ENCODE measurements at regions not wholly inside any gene's neighbourhood (a gene's known extent, or its start where the extent isn't known, plus 50 kb on each side); places are given as distances from the start of the nearest gene placed in this dataset.
"Not testable (repeated sequence)": the region's sequence is repeated elsewhere in the genome, so short reads cannot be mapped to it uniquely, and the experiment has no call there.

DNA sequence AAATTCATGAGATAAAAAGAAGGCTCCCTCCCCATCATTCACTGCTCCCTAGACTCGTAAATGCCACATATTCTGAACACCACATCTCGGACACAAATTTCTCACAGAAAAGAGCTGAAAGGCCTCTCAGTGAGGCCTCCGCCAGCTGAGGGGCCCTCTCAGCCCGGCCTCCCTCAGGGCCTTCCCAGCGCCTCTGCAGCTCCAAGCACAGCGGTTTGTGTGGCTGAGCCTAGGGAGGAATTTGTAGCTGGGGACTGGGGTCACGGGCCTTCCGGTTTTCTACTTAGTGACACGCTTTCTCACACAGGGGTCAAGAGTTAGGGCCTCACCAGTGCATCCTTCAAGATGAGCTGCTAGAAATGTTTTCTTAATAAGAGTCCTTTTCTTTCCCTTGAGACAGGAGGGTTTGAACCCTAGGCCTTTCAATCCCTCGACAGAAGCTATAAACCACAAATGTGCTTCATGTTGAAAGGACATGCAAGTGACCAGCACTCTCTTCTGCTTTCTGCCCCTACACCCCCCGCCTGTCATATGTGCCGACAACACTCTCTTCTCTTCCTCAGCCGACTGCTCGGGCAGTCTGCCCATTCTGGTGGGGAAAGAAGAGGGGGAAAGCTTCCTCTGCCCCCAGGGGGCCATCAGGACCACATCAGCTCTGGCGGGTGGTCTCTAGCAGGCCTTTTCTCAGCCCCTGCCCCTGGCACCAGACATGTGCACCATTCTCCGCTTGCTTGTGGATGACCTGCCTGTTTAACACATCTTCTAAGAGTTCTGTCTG lies 104.9 kb downstream of the CHIC2 start:
- DNase-seq, result no peak

DNA sequence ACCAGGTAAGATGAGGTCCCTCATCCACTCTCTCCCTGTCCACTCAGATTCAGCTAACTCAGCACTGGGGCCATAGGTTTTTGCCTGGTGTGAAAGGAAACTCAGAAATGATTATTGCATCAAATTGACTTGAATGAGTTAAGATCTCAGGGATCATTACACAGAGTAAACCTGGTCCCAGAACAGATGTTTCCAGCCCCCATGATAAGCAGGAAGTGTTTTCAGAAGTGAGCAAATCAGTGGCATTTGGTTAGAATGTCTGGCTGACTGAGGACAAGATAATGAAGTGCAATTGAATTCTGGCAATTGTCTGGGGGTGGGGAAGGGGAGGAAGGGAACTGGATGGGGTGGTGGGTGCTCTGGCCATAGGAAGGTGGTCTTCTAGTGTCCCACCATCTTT lies 108.0 kb downstream of the CHIC2 start:
- no peak for DNase-seq

DNA sequence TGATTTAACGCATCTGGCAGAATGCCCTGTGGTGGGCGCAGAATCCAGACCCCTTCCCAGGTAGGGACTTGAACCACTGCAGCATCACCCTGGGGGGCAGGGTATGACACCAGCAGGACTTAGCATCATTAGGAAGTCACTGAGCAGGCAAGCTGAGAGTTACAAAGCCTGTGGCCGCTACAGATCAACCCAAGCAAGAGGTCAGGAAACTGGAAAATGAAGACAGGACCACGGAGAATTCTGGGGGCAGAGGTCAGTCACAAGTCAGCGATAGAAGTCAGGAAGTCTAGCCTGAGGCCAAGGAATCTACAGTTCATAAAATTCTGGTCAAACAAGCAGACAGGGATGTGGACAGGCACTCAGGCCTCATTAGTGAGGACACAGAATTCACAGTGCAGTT lies 108.4 kb downstream of the CHIC2 start:
- DNase-seq, result no peak

DNA sequence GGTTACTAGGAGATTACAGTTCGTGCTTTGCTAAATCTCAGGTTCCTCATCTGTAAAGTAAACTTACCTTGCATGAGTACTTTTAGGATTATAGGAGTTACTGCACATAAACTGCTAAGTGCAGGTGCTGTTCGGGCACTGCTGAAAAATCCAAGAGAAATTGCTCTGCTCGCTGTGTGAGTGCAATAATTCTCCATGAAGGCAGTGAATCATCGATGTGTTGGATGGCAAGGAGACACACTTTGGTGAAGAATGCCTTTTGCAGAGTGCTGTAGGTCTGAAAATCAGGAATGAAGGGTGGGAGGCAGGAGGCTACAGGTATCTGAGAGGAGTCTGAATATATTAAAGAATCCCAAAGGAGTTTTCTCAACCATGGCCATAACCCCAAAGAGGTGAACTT lies 113.0 kb downstream of the CHIC2 start:
- no peak for DNase-seq

DNA sequence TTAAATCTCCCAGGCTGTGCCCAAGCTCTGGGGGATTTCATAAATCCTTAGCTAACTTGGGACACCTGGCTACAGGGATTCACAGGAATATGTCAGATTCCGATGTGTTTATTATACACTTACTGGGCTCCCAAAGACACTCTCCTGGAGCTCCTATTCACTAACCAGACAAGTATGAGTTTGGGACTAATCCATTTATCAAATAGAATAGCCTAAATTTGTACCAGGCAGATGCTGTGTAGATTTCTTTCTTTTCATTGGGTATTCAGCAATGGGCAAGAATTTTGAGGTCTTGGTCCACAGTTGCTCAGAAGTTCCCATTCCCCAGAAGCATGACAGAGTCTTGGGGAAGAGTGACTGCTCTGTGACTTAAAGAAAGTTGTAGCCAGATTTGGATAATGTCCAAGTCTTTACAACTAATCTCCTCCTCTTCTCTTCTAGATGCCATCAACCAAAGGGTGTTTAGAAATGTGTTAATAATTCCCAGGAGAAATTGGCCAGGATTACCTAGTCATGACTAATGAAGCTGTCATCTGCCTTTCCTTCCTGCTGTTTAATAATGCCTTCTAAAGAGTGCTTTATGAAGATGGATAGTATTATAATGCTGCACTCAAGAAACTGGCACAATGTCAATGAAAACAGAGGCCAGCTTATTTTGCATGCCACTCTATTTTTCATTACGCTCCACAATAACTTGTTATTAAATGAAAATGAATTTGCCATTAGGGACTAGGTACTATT lies 120.9 kb downstream of the CHIC2 start:
- DNase-seq, result no peak

DNA sequence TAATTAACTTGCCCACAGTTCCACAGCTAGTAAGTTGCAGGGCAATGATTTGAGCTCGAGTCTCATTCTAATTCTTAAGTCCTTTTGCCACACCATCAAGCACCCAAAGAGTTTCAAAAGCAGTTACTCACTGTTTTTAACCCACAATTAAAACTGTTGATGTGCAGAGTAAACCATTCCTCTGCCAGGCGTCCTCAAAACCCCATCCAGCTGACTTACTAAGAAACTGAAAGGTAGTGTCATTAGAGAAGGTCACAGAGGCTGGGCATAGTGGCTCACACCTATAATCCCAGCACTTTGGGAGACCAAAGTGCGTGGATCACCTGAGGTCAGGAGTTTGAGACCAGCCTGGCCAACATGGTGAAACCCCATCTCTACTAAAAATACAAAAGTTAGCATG lies 121.7 kb downstream of the CHIC2 start:
- no peak for DNase-seq

DNA sequence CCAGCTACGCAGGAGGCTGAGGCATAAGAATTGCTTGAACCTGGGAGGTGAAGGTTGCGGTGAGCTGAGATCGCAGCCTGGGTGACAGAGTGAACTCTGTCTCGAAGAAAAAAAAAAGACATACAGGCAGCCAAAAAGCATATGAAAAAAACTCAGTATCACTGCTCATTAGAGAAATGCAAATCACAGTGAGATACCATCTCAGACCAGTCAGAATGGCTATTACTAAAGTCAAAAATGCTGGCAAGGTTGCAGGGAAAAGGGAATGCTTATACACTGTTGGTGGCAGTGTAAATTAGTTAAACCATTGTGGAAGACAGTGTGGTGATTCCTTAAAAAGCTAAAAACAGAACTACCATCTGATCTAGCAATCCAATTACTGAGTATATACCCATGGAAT lies 123.1 kb downstream of the CHIC2 start:
- DNase-seq, result no peak

DNA sequence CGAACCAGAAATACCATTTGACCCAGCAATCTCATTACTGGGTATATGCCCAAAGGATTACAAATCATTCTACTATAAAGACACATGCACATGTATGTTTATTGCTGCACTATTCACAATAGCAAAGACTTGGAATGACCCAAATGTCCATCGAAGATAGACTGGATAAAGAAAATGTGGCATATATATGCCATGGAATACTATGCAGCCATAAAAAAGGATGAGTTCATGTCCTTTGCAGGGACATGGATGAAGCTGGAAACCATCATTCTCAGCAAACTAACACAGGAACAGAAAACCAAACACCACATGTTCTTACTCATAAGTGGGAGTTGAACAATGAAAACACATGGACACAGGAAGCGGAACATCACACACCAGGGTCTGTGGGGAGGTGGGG lies 124.5 kb downstream of the CHIC2 start:
- not testable (repeated sequence) for DNase-seq

DNA sequence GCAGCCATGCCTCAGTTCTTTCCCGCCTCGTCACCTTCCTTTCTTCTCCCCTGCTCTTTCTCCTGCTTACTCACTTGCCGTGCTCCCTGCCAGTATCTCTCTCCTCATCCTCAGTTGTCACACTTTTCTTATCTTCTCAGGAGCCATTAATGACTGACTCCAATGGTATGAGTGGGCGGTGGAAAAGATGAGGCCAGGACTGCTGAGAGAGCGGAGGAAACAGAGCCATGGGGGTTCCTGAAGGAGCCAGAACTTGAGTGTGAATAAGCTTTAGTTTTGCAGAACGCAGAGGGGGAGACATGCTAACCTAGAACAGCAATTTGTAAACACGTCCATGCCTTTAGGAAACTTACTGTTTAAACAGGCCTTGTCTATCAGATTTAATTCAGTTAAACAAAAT lies 126.5 kb downstream of the CHIC2 start:
- DNase-seq, result no peak

DNA sequence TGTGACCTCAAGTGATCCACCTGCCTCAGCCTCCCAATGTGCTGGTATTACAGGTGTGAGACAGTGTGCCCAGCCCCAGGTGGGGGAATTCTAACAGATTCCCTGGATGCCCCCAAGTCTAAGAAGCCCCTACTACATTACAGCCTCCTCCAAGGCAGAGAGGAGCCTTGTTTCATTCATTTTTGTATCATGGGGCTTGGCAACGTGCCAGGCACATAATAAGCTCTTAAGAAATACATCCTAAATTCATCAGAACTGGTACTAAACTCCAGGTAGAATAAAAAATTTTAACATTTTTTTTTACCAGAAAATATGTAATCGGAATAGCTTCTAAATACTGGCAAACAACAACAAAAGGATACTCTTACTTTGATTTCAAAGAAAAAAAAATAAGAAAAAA lies 127.1 kb downstream of the CHIC2 start:
- DNase-seq, result no peak

DNA sequence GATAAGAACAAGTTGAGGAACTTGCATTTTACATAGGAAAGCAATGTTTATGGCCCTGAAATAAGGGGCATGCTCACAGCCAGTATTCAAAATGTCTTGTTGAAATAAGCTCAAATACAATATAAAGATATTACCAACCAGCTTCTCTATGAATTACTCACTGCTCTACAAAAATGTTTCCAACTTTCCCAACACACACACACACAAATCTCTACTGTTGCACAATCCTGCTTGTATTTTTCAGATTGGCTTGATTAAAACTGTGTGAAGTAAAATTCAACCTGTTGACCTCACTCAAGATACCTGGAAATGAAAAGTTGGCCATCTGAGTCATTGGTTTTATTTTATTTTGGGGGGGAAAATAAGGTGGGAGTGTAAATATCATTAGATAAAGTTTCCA lies 128.6 kb downstream of the CHIC2 start:
- DNase-seq, result no peak

DNA sequence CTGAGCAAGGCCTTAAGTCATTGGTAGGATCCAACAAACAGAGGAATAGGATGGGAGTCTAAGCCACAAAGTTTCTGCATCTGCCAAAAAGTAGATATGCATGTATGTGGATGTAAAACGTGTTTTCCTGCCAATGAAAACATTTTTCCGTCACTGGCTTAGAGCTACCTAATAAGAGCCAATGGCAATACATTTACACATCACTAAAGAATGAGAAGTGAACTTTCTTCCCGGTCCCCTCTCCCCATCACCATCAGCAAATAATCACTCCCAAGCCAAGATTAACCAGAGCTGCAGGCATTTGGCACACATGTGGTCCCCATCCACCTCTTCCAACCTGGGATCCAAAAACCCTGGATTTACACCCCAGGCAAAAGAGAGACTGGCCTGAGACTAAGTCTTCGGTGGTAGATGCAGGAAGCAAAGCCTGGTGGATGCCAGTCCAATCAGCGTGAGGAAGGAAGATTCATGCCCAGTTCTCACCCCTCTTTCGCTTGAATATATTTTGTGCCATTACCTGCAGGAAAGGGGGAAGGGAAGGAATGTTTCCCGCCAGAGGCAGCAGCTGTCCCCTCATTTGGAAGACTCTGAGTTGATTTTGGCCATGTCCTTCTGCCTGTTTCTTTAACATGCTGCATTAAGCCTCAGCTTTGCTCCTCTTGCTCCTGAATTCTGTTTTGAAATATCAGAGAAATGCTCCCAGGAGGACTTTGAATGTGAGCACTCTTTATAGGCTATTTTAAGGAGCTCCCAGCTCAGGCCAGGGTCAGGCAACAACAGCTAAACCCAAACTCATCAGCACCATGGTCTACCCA lies 131.4 kb downstream of the CHIC2 start:
- DNase-seq, result no peak

DNA sequence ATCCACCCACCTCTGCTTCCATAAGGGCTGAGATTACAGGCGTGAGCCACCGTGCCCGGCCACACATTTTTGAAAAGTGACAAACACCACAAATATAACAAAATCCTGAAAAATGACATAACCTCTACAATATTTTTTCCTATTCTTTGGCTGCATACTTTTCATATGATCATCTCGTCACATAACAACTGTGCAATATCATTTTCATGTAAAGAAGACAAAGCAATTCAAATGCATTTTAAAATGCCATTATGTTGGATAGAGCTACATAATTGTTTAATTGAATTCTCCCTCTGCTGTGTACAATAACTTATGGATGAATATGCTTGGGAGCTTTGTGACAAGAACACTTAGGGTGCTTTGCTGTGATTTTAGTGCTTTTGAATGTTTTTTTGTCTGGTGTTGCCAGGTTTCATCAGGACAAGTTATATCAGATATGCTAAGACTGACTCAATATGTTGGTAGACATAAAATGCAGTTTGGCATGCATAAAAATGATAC lies 132.9 kb downstream of the CHIC2 start:
- no peak for DNase-seq

DNA sequence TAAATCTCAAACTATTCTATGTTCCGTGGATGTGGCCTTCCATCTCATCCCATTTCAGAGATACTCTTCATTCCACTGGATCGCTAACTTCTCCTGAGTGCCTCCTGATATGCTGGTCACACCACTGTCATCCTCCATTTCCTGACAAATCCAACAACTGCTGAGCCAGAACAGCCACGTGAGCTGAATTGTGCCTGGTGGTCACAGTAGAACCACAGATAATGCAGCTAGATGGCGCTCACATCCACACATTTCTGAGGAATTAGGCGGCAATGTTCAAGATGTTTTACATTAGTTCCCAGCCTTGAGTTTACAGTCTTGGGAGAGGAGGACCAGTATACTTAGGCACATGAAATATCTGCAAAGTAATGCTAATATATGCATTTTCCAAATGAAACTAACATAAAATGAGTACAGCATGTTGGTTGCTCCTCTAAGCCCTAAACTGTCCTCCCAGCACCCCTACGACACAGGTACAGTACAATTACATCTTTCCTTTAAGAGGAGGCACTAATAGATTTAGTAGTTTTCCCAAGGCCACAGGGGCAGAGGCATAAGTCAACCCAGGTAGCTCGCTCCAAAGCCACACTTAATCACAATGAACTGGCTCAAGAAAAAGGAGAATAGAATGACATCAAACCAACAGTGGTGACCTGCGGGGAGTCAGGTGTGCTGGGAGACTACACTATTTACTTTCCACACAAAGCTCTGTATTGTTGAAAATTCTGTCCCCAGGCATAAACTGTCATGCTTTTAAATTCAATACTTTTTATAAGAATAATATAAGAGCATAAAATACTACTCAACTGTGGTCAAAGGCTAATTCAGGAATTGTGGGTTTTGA lies 134.2 kb downstream of the CHIC2 start:
- peak; percentile 49 for DNase-seq

DNA sequence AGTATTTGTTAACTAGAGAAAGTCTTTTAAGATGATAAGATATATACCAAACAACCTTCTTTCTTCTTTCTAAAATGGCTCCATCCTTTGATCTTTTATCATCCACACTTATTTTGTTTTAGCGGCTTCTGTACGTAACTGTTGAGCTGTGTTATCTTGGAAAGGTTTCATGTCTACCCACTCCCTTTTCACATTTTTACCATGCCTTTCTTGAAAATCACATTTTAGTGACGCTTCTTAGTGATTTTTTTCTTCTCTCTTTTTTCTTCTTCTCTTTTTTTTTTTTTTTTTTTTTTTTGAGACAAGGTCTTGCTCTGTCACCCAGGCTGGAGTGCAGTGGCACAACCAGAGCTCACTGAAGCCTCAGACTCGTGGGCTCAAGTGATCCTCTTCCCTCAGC lies 135.1 kb downstream of the CHIC2 start:
- DNase-seq, result no peak

DNA sequence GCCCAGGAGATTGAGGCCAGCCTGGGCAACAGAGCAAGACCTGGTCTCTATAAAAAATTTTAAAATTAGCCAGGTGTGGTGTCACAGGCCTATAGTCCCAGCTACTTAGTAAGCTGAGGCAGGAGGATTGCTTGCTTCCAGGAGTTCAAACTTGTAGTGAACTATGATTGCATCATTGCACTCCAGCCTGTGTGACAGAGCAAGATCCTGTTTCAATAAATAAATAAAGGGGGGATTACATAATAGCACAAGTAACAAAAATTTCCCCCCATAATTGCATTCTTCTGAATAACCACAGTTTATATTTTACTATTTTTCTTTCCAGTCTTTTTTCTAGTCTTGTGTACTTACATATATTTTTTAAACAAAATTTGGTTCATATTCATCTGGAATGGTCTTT lies 135.6 kb downstream of the CHIC2 start:
- DNase-seq, result no peak

DNA sequence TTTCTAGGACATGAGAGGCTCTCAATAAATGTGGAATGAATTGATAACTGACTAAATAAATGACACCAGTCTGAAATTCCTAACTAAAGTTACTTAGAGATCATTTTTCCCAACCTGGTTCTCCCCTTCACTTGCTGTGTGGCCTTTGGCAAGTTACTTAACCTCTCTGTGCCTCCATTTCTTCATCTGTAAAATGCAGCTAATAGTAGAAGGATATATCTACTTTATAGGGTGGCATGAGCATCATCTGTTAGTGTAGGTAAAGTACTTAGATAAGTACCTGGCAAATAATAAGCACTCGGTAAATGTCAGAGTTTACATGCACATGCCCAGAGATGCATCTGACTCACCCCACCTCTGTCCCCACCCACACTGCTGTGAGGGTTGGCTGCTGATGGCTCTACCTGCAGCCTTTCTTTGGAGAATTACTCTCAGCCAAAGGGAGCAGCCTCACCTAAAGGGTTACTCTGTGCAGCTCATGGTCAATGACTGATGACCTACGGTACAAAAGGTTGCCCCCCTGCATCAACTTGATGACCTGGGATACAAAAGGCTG lies 139.3 kb downstream of the CHIC2 start:
- DNase-seq, result no peak

DNA sequence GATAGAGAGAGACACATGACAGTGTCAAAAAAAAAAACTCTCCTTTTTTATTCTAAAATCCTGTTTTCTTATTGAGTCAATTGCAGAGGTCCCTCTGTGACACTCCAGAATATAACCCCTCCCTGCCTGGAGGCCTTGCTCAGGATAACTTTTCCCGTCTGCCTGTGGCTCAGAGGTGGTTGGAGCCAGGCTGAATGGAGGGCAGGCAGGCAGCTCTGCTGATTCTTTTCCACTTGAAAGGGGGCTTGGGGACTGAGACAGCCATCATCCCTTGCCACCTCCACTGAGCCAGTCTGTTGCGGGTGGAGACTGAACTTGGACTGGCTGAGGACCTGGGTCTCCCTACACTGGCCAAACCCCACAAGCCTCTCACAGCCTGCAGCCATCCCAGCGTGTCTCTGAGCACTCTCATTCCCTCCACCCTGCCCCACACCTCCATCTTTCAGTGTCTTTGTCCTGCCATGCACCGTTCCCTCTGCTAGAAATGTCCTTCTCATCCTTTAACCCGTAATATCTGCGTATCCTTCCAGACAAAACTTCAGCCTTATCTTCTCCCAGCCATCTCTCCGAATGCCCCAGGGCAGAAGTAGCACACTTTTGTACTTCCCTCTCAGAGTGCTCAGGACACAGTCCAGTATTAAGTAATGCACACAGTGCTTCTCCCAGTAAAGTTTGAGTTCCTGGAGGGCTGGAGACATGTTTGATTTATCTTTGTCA lies 139.9 kb downstream of the CHIC2 start:
- no peak for DNase-seq

DNA sequence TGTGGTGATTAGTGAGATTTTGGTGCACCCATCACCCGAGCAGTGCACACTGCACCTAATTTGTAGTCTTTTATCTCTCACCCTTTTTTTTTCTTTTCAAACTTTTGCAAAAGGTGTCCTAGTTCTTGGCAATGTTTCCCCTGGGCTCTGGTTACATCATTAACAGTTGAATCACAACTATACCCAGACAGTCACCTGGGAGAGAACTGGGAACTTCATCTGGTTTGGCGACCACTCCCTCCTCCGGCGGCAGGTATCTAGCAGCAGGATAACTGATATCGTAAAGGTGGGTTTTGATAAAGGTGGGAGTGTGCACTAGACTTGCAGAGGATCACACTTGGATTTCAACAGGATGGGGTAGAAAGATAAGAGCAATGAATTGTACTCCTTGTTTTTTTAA lies 140.5 kb downstream of the CHIC2 start:
- no peak for DNase-seq

DNA sequence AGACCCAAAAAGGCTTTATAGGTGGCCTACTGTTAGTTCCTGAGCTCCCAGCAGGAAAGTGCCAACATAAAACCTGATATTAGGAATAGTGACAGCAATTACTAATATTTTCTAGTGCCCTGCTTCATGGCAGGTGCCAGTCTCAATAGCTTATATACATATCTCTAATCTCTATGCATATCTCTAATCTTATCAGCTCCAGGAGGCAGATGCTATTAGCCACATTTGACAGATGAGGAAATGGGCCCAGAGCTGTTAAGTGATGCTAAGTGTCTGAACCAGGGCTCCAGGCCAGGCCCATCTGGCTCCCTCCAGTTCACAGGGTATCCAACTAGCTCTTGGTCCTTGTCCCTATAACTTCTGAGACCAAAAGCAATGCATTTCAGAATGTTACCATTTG lies 142.5 kb downstream of the CHIC2 start:
- DNase-seq, result no peak

DNA sequence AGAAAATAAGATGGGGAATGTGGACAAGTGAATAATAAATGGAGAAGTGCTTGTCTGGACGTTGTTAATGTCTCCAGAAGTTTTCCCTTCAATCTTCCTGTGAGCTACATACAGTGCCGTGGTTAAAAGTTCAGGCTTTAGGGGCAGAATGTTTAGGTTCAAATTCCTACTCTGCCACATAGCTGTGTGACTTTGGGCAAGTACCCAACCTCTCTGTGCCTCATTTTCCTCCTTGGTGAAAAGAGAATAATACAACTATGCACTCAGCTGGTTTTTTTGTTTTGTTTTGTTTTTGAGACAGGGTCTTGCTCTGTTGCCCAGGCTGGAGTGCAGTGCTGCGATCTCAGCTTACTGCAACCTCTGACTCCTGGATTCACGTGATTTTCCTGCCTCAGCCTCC lies 143.5 kb downstream of the CHIC2 start:
- no peak for DNase-seq

DNA sequence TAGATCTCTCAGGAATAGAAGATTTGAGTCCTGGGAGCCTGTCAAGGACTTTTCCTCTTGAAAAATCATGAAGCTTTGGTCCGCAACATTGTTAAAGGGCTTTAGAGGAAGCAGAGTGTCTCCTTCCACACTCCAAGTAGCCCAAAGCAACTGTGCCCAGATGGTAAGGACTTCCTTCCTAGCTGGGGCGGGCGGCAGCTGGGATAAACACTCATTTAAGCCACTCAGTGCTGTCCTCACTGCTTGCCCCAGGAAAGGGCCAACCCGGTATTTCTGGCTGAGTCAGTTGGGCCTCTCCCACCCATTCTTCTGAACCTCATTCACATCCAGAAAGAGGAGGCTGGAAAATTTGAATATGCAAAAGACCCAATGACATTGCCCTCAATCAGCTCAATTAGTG lies 144.3 kb downstream of the CHIC2 start:
- no peak for DNase-seq

All from NCI-H1436 (cell line).